PFSK-1 (cell line): ENCODE measurements at regions not wholly inside any gene's neighbourhood (a gene's known extent, or its start where the extent isn't known, plus 50 kb on each side); places are given as distances from the start of the nearest gene placed in this dataset.

Source experiments
- FOXP2 ChIP-seq: optimal IDR thresholded peaks from 2 replicates; pipeline ENCODE3; 2011; ENCODE audit warnings: borderline replicate concordance, control low read depth, inconsistent platforms; ENCODE audit not compliant: insufficient read depth; ENCODE audit errors: extremely low read length, extremely low read depth
- POLR2AphosphoS5 ChIP-seq: IDR thresholded peaks from 2 replicates; pipeline ENCODE4 v1.6.1; 2012; ENCODE audit warnings: low read depth, mild to moderate bottlenecking, control low read depth, low read length, moderate library complexity
- SIN3A ChIP-seq: IDR thresholded peaks from 2 replicates; pipeline ENCODE4 v1.6.1; 2012; ENCODE audit warnings: mild to moderate bottlenecking, low read length, moderate library complexity, borderline replicate concordance; ENCODE audit not compliant: insufficient read depth
- TAF1 ChIP-seq: IDR thresholded peaks from 2 replicates; pipeline ENCODE4 v1.6.1; 2012; ENCODE audit warnings: low read length, control low read depth, borderline replicate concordance; ENCODE audit not compliant: insufficient read depth
- TF ChIP-seq, protein P1 (sequence below), 2 experiments: IDR thresholded peaks; 2 replicates each; pipeline versions ENCODE4 v1.6.1 to v1.8.0; 2011 to 2012; ENCODE audit warnings: low read depth in 2 of 2, low read length in 2 of 2, control low read depth in 1 of 2, inconsistent platforms in 1 of 2, mild to moderate bottlenecking in 1 of 2, moderate library complexity in 1 of 2; ENCODE audit not compliant: insufficient read depth in 1 of 2

DNA sequence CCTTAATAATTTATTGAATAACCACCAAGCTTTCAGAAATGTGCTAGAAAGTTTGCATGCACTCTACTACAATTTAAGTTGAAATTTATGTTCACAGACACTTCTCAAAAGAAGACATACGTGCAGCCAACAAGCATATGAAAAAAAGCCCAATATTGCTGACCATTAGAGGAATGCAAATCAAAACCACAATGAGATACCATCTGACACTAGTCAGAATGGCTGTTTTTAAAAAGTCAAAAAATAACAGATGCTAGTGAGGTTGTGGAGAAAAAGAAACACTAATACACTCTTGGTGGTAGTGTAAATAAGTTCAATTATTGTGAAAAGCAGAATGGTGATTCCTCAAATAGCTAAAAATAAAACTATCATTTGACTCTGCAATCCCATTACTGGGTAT lies 308.8 kb upstream of the PCDH9 start:
- no peak for TF ChIP-seq TAF1
- TF ChIP-seq, protein P1, sequence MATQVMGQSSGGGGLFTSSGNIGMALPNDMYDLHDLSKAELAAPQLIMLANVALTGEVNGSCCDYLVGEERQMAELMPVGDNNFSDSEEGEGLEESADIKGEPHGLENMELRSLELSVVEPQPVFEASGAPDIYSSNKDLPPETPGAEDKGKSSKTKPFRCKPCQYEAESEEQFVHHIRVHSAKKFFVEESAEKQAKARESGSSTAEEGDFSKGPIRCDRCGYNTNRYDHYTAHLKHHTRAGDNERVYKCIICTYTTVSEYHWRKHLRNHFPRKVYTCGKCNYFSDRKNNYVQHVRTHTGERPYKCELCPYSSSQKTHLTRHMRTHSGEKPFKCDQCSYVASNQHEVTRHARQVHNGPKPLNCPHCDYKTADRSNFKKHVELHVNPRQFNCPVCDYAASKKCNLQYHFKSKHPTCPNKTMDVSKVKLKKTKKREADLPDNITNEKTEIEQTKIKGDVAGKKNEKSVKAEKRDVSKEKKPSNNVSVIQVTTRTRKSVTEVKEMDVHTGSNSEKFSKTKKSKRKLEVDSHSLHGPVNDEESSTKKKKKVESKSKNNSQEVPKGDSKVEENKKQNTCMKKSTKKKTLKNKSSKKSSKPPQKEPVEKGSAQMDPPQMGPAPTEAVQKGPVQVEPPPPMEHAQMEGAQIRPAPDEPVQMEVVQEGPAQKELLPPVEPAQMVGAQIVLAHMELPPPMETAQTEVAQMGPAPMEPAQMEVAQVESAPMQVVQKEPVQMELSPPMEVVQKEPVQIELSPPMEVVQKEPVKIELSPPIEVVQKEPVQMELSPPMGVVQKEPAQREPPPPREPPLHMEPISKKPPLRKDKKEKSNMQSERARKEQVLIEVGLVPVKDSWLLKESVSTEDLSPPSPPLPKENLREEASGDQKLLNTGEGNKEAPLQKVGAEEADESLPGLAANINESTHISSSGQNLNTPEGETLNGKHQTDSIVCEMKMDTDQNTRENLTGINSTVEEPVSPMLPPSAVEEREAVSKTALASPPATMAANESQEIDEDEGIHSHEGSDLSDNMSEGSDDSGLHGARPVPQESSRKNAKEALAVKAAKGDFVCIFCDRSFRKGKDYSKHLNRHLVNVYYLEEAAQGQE (IDR thresholded peaks at IDR 0.05; ENCODE audit: insufficient read depth in 1 of 2, low read depth in 2 of 2, low read length in 2 of 2) = no peak
- no peak for TF ChIP-seq SIN3A
- TF ChIP-seq POLR2AphosphoS5 = no peak
- no peak for TF ChIP-seq FOXP2
